Muscle layer of colon (tissue), 2 donors: ENCODE measurements at regions not wholly inside any gene's neighbourhood (a gene's known extent, or its start where the extent isn't known, plus 50 kb on each side); places are given as distances from the start of the nearest gene placed in this dataset.
"Not testable (repeated sequence)": the region's sequence is repeated elsewhere in the genome, so short reads cannot be mapped to it uniquely, and the experiment has no call there.

Source experiments
- H3K27ac ChIP-seq: one replicate; pipeline ENCODE4 v1.7.0; 2013; ENCODE audit warnings: low read depth, mild to moderate bottlenecking, low read length, moderate library complexity
- H3K27me3 ChIP-seq, 2 donors: one replicate each; pipeline ENCODE4 v1.7.0; 2013; ENCODE audit warnings: low read length in 2 of 2, mild to moderate bottlenecking in 2 of 2; ENCODE audit not compliant: insufficient read depth in 2 of 2, control insufficient read depth in 1 of 2
- H3K36me3 ChIP-seq: one replicate; pipeline ENCODE4 v1.7.0; 2013; ENCODE audit warnings: mild to moderate bottlenecking, low read length; ENCODE audit not compliant: insufficient read depth
- H3K4me1 ChIP-seq: one replicate; pipeline ENCODE4 v1.7.0; 2013; ENCODE audit warnings: mild to moderate bottlenecking, low read length; ENCODE audit not compliant: insufficient read depth
- H3K4me3 ChIP-seq, 2 donors: one replicate each; pipeline ENCODE4 v1.7.0; 2013; ENCODE audit warnings: low read length in 2 of 2, low read depth in 1 of 2, mild to moderate bottlenecking in 1 of 2, moderate library complexity in 1 of 2
- H3K9ac ChIP-seq: one replicate; pipeline ENCODE4 v1.7.0; 2013; ENCODE audit warnings: low read length
- H3K9me3 ChIP-seq: one replicate; pipeline ENCODE4 v1.7.0; 2013; ENCODE audit warnings: mild to moderate bottlenecking, low read length
- donor health status: abdominal sarcoma.
- donor health status: Adenocarcinoma of cecum.

DNA sequence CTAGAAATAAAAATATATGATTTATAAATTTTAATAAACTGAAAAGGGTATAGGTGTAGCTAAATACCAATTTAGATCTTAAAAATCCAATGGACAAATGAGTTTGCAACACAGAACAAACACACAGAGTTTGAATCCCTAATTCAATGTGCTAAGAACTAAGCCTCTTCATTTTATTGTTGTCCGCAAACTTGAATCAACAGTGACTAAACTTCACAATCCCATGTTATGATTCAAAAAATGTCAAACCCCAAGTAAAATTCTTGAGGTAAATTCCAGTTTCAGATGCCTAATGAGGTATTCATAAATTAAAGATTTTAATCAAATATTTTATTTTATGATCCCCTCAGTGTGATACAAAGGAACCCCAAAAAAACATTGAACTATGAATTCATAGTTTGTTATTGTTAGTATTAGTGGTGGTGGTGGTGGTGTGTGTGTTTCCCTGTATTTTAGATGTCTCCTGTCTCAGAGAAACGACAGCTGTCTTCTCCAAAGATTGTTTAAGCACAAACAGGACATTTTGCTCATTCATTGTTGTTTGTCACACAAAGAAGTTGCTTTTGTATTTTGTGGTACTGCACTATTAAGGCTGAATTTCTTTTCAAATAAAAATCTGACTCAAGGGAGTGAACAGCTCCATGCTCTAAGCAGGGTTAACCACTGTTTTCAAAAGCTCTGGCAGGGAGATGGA is 259.8 kb downstream of the OSR1 start:
- H3K9me3 ChIP-seq: no peaks in the 10 kb centered on the region
- H3K36me3 ChIP-seq: no peaks in the 10 kb centered on the region
- no peak overlapping the region for H3K4me3 ChIP-seq
- no peak overlapping the region for H3K9ac ChIP-seq
- H3K4me1 ChIP-seq: peaks cover 10% of the 10 kb centered on the region
- H3K27ac ChIP-seq: no peak overlapping the region
- H3K27me3 ChIP-seq: no peaks in the 10 kb centered on the region

DNA sequence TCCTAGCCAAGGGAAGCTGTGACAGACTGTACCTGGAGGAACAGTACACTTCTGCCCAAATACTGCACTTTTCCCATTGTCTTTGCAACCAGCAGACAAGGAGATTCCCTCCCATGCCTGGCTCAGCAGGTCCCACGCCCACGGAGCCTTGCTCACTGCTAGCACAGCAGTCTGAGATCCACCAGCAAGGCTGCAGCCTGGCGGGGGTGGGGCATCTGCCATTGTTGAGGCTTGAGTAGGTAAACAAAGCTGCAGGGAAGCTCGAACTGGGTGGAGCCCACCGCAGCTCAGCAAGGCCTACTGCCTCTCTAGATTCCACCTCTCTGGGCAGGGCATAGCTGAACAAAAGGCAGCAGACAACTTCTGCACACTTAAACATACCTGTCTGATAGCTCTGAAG is 268.9 kb downstream of the OSR1 start:
- H3K36me3 ChIP-seq, H3K4me1 ChIP-seq, H3K27ac ChIP-seq, H3K27me3 ChIP-seq, H3K4me3 ChIP-seq, H3K9ac ChIP-seq, H3K9me3 ChIP-seq: not testable (repeated sequence)

DNA sequence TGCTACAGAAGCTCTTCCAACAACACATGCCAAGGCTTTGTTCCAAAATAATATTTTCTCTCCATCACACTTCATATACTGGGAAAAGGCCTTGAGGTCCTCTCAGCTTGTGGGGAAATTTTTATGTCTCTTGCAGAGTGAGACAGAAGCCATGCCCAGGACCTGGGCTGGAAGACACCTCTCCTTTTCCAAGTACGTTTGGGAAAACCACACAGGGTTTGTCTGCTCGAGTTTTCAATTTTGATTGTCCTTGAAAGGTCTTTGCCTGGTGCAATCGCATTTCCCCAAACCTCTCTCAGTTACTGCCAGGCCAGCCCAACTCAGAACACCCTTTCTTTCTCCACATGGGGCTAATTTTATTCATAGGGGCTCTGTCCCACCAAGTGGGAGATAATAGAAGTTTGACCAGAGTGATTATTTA is 272.2 kb downstream of the OSR1 start:
- Histone ChIP-seq H3K27ac (no peak overlapping the region), H3K27me3 (no peaks in the 10 kb centered on the region), H3K4me3 (no peak overlapping the region), H3K9ac (no peak overlapping the region), H3K36me3 (no peaks in the 10 kb centered on the region), H3K4me1 (peaks cover 9% of the 10 kb centered on the region), H3K9me3 (no peaks in the 10 kb centered on the region)

DNA sequence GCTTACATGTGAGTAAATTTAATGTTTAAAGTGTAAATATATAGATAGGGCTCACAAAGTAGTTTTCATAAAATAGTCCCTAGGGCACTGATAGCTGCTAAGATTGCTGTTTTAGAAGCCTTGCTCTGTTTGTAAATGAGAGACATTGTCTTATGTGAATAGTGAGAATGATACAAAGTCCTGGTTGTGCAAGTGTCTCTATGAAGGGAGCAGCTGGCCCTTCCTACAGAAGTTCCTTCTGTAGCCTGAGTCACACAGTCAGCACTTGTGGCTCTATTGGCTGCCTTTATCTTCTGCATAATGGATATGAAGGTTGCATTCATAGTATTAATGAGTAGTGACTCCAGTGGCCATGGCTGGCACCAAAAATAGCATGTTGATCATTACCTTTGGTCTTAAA is 279.7 kb downstream of the OSR1 start:
- no peaks in the 10 kb centered on the region for H3K9me3 ChIP-seq
- H3K4me3 ChIP-seq: no peak overlapping the region
- H3K36me3 ChIP-seq: no peaks in the 10 kb centered on the region
- H3K4me1 ChIP-seq: no peaks in the 10 kb centered on the region
- no peak overlapping the region for H3K9ac ChIP-seq
- no peak overlapping the region for H3K27ac ChIP-seq
- H3K27me3 ChIP-seq: no peaks in the 10 kb centered on the region

DNA sequence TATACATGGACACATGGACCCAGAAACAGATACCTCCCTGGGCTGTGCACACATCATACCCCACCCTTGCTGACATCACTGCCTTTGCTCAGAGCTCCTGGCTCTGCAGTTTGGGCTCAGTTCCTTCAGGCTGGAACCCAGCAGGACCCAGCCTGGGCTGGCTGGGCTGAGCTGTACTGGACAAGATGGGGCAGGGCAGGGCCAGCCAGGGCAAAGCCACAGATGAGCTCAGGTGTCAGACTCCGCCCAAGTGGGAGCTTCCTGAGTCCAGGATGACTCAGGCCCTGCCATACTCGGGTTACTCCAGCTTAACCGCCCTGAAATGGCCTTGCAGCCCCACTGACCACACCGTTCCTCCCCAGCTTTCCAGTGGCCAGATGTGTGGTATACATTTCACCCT is 284.9 kb downstream of the OSR1 start:
- H3K36me3 ChIP-seq: no peaks in the 10 kb centered on the region
- H3K27ac ChIP-seq: no peak overlapping the region
- H3K9ac ChIP-seq: no peak overlapping the region
- peaks cover 10% of the 10 kb centered on the region for H3K4me1 ChIP-seq
- no peaks in the 10 kb centered on the region for H3K9me3 ChIP-seq
- H3K27me3 ChIP-seq: no peaks in the 10 kb centered on the region
- H3K4me3 ChIP-seq: no peak overlapping the region

DNA sequence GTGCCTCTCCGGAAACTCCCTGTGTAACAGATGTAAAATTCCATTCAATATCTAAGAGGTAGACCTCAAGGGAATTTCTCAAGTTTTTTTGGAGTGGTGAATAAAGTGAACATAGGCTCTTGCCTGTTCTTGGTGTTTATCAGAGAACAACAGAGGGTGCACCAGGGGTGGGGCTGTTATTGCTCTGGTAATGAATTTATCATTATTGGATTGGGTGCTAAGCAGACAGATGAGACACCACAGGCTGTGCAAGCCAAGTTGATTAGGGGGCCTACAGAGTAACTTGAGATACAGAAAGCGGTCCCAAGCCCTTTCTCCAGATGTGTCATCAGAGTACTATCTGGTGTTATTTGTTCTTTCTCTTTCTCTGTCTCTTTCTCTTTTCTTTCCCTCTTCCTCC is 286.3 kb downstream of the OSR1 start:
- Histone ChIP-seq H3K4me1 (peaks cover 10% of the 10 kb centered on the region), H3K27me3 (no peaks in the 10 kb centered on the region), H3K36me3 (no peaks in the 10 kb centered on the region), H3K27ac (no peak overlapping the region), H3K4me3 (no peak overlapping the region), H3K9ac (no peak overlapping the region), H3K9me3 (no peaks in the 10 kb centered on the region)

DNA sequence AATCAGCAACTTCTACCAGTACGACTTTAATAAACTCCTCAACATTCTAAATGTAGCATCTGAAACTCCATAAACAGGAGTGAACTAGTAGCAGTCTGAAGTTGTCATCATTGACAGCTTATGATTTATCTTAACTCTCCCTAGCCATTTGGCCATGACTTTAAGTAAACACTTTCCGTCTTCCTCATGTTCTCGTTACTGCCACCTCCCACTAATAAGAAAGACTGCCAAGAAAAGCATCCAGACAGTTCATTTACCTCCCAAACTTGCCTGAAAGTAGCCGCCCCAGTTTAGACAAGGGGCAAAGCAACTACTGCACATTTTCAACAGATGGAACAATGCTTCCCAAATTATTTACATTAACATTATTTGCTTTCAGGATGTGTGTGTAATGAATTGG is 287.5 kb downstream of the OSR1 start:
- Histone ChIP-seq H3K27me3 (no peaks in the 10 kb centered on the region), H3K9ac (no peak overlapping the region), H3K9me3 (no peaks in the 10 kb centered on the region), H3K4me1 (peaks cover 10% of the 10 kb centered on the region), H3K27ac (no peak overlapping the region), H3K4me3 (no peak overlapping the region), H3K36me3 (no peaks in the 10 kb centered on the region)

DNA sequence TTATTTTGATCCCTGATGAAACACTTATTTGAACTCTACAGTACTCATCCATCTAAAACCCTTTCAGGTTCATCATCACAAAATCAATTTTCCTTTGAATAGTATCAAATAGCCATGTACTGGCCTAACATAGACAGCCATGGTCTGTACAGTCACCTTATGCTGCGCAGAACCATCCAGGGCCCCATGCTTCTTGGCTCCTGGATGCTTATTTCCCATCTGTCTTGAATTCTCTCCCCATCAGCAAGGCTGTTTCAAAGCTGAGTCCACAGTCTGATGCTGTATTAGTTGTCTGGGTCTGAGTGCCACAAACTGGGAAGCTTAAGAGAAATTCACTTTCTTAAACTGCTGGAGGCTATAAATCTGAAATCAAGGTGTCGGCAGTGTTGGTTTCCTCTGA is 290.2 kb downstream of the OSR1 start:
- H3K36me3 ChIP-seq: no peaks in the 10 kb centered on the region
- no peak overlapping the region for H3K27ac ChIP-seq
- H3K9ac ChIP-seq: no peak overlapping the region
- H3K4me1 ChIP-seq: peaks cover 10% of the 10 kb centered on the region
- no peak overlapping the region for H3K4me3 ChIP-seq
- H3K27me3 ChIP-seq: no peaks in the 10 kb centered on the region
- no peaks in the 10 kb centered on the region for H3K9me3 ChIP-seq

DNA sequence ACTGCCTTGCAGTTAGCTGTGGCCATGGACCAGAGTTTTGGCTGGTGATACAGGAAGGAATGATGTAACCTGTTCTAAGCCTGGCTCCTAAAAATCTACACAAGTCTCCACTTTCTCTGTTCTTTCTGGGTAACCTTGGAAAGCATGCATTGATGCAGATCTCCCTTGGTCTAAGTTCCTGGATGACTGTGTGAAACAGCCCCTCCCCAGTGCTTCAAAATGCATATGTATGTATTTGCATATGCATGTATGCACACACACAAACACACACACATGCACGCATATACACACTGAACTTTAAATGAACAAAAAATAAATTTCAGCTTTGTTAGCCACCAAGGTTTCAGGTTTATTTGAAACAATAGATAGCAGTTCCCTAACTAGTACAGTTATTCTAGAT is 296.1 kb downstream of the OSR1 start:
- H3K36me3 ChIP-seq: no peaks in the 10 kb centered on the region
- no peaks in the 10 kb centered on the region for H3K9me3 ChIP-seq
- H3K27me3 ChIP-seq: no peaks in the 10 kb centered on the region
- H3K27ac ChIP-seq: no peak overlapping the region
- no peak overlapping the region for H3K4me3 ChIP-seq
- H3K4me1 ChIP-seq: no peaks in the 10 kb centered on the region
- no peak overlapping the region for H3K9ac ChIP-seq

DNA sequence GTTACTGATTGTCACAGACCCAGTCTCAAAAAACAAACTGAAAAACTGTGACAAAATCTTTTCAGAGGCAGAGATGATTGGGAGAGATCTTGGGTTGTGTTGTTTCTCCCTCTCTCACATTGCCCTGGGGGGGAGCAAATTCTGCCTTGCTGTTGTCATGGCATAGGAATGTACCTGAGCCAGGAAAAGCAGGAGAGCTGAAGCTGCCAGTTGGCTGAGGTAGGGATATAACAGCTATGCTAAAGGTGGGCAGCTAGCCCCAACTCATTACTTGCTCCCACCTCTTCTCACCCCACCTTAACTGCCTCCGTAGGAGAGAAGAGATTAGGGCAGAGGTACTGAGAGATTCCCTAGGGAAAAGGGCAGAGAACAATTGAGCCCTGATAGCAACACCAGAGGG is 299.3 kb downstream of the OSR1 start:
- no peak overlapping the region for H3K9ac ChIP-seq
- no peak overlapping the region for H3K4me3 ChIP-seq
- H3K27ac ChIP-seq: no peak overlapping the region
- no peaks in the 10 kb centered on the region for H3K27me3 ChIP-seq
- no peaks in the 10 kb centered on the region for H3K9me3 ChIP-seq
- no peaks in the 10 kb centered on the region for H3K36me3 ChIP-seq
- no peaks in the 10 kb centered on the region for H3K4me1 ChIP-seq

DNA sequence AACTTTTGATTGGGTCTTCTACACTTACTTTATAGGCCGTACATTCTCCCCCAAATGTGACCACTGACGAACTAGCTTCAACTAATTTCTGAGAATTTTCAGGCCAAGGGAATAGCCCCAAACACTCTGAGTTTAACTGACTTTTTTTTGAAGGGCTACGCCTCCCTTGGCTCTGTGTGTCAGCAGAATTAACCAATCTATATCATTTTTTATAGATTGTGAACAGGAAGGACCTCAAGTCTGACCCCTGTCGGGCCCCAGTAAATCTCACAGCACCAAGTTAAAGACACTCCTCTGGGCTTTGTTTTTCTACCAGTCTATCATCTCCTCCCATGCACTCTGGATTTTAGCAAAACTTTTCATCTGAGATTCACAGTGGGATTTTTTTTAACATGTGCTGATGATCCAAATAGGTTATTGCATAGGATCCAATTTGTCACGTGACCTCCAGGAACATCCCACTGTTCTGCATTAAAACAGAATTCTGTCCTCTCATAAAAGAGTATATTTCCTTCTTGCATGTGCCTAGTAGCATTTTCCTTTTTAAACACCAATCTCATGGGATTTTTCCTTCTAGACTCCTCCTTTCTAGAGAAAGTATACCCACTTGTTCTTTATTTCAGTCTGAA is 307.1 kb downstream of the OSR1 start:
- H3K9me3 ChIP-seq: no peaks in the 10 kb centered on the region
- H3K4me1 ChIP-seq: no peaks in the 10 kb centered on the region
- H3K36me3 ChIP-seq: no peaks in the 10 kb centered on the region
- H3K27ac ChIP-seq: no peak overlapping the region
- no peaks in the 10 kb centered on the region for H3K27me3 ChIP-seq
- H3K4me3 ChIP-seq: no peak overlapping the region
- H3K9ac ChIP-seq: no peak overlapping the region

DNA sequence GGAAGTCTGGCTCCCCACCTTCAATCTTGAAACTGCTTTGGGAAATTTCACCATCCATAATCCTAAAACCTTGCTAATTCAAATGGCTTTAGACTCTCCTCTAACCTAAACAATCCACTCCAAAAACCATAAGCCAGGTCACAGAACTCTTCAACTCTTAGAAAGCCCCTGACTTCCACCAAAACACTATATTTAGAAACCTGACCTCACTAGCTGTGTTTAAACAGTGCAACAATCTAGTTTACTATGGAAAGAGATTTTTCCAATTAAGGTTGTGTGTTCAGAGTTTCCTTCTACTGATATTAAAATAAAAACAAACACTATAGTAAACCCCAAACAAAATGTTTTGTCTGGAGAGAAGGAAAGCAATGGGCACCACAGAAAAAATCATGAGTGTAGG is 308.1 kb downstream of the OSR1 start:
- Histone ChIP-seq H3K4me3 (no peak overlapping the region), H3K27me3 (no peaks in the 10 kb centered on the region), H3K9ac (no peak overlapping the region), H3K36me3 (no peaks in the 10 kb centered on the region), H3K9me3 (no peaks in the 10 kb centered on the region), H3K4me1 (no peaks in the 10 kb centered on the region), H3K27ac (no peak overlapping the region)
